HepG2 (cell line): ENCODE measurements at regions not wholly inside any gene's neighbourhood (a gene's known extent, or its start where the extent isn't known, plus 50 kb on each side); places are given as distances from the start of the nearest gene placed in this dataset.

ENCODE experiments used
- ARNTL ChIP-seq: sonication (generic); formaldehyde crosslinking; IDR thresholded peaks from 2 replicates; pipeline ENCODE4 v1.4.0; 2020; ENCODE audit warnings: mild to moderate bottlenecking, missing genetic modification reagents
- ERF ChIP-seq: IDR thresholded peaks from 2 replicates; pipeline ENCODE4 v1.6.1; 2018; ENCODE audit warnings: missing biosample characterization, missing genetic modification reagents
- ETS1 ChIP-seq: sonication (generic); formaldehyde crosslinking; IDR thresholded peaks from 2 replicates; pipeline ENCODE4 v1.4.0; 2020; ENCODE audit warnings: missing genetic modification reagents
- HINFP ChIP-seq: sonication (generic); formaldehyde crosslinking; IDR thresholded peaks from 2 replicates; pipeline ENCODE4 v1.4.0; 2020; ENCODE audit warnings: low read depth, mild to moderate bottlenecking, missing genetic modification reagents
- PRDM10 ChIP-seq: sonication (generic); formaldehyde crosslinking; IDR thresholded peaks from 2 replicates; pipeline ENCODE4 v1.4.0; 2020; ENCODE audit warnings: low read depth, missing genetic modification reagents
- TIGD3 ChIP-seq: sonication (generic); formaldehyde crosslinking; IDR thresholded peaks from 2 replicates; pipeline ENCODE4 v1.5.1; 2020; ENCODE audit warnings: mild to moderate bottlenecking, missing genetic modification reagents, borderline replicate concordance
- ZFP36 ChIP-seq: fragments of 150-350 bp; IDR thresholded peaks from 2 replicates; pipeline ENCODE4 v1.6.1; 2018; ENCODE audit warnings: borderline replicate concordance, low read length, low read depth; ENCODE audit not compliant: partially characterized antibody
- ZSCAN25 ChIP-seq: sonication (generic); formaldehyde crosslinking; IDR thresholded peaks from 2 replicates; pipeline ENCODE4 v1.8.0; 2022; ENCODE audit warnings: mild to moderate bottlenecking, missing genetic modification reagents

GRCh38 chr3:76958274-76958673 is 81.6 kb upstream of the ROBO2 start (continued):
- no peak for TF ChIP-seq PRDM10
- no peak for TF ChIP-seq HINFP (CRISPR knock-in tag)
- no peak for TF ChIP-seq ERF (CRISPR knock-in tag)
- no peak for TF ChIP-seq ZFP36
- no peak for TF ChIP-seq TIGD3 (CRISPR knock-in tag)
- no peak for TF ChIP-seq ARNTL
- no peak for TF ChIP-seq ETS1 (CRISPR knock-in tag)
- no peak for TF ChIP-seq ZSCAN25 (CRISPR knock-in tag)
